ENCODE measurements at regions not wholly inside any gene's neighbourhood (a gene's known extent, or its start where the extent isn't known, plus 50 kb on each side); places are given as distances from the start of the nearest gene placed in this dataset.

DNA sequence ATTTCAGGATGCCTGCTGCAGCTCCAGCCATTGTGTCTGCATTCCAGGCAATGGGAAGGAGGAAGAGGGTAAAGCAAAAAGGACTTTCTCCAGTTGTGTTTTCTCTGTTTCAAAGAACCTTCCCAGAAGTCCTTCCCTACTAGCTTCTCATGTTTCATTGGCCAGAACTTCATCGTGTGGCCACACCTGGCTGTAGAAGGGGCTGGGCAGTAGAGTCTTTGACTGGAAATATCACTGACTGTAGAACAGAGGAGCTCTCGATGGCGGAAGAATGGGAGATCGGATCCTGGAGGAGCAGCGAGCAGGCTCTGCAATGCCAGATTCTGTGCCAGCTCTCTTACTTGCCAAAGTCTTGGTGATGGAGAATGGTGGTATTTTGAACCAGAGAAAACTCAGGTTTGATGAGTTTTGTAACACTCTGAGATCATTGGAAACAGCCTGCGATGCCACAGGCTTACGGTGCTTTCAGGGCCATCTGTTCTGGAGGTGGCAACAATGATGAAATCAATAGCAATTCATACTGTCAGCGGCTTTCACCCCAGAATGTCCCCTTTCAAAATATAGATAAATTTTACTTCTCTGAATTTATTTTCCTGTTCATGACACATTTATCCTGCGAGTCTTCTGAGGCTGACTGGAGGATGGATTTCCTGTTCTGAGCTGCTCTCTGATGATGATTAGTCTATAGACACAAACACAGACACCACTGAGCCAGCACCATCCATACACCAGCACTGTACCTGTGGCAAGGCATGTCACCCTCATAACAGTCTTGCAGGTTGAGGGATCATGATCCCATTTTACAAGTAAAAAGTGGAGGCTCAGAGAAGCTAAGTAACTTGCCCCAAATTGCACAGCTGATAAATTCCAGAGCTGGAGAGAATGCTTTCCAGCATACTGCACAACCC is 204.2 kb downstream of the EMX2 start:
- TF ChIP-seq, protein P1, sequence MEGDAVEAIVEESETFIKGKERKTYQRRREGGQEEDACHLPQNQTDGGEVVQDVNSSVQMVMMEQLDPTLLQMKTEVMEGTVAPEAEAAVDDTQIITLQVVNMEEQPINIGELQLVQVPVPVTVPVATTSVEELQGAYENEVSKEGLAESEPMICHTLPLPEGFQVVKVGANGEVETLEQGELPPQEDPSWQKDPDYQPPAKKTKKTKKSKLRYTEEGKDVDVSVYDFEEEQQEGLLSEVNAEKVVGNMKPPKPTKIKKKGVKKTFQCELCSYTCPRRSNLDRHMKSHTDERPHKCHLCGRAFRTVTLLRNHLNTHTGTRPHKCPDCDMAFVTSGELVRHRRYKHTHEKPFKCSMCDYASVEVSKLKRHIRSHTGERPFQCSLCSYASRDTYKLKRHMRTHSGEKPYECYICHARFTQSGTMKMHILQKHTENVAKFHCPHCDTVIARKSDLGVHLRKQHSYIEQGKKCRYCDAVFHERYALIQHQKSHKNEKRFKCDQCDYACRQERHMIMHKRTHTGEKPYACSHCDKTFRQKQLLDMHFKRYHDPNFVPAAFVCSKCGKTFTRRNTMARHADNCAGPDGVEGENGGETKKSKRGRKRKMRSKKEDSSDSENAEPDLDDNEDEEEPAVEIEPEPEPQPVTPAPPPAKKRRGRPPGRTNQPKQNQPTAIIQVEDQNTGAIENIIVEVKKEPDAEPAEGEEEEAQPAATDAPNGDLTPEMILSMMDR (IDR thresholded peaks at IDR 0.05) = no peak
- TF ChIP-seq POLR2A (IDR thresholded peaks at IDR 0.05) = no peak
- no peak for TF ChIP-seq EP300 (IDR thresholded peaks at IDR 0.05)
